ENCODE measurements at regions not wholly inside any gene's neighbourhood (a gene's known extent, or its start where the extent isn't known, plus 50 kb on each side); places are given as distances from the start of the nearest gene placed in this dataset.

- TF ChIP-seq CTCF (IDR thresholded peaks at IDR 0.05): no peak
- TF ChIP-seq POLR2AphosphoS5 (IDR thresholded peaks at IDR 0.05; ENCODE audit: low read depth, low read length): no peak
Measured at GRCh38 chr12:67045650-67046049, 223.5 kb upstream of the CAND1 start.

Data from Panc1 (cell line).